ENCODE measurements at regions not wholly inside any gene's neighbourhood (a gene's known extent, or its start where the extent isn't known, plus 50 kb on each side); places are given as distances from the start of the nearest gene placed in this dataset.

DNA sequence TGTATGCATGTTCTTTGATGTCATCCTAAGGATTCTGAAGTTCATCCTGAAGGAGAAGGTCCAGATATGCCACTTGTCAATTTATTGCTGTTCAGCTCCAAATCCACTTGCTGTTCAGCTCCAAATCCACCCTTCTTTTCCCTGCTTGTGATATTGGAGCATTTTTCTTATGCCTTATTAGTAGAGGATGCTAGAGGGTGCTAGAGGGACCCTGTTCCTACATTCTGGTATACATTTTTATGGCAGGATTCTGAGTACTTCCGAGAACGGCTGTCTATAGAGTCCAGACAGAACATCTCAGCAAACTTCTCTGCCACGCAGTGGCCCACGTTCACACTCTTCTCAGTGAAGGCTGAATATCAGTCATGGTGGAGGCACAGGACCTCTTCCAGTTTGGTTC, 406.7 kb downstream of the NOVA1 start:
- Histone ChIP-seq H3K27me3 (ENCODE audit: low read depth, low read length) (peaks cover 78% of the 10 kb centered on the region), H3K36me3 (replicated peaks; ENCODE audit: low read depth, low read length) (no peaks in the 10 kb centered on the region), H3K9ac (ENCODE audit: low read length) (no peak overlapping the region), H3K4me3 (ENCODE audit: low read length) (no peak overlapping the region), H3K27ac (ENCODE audit: low read length) (no peak overlapping the region), H3K4me1 (ENCODE audit: low read length) (peaks cover 24% of the 10 kb centered on the region), H2AFZ (ENCODE audit: low read depth, low read length) (no peak overlapping the region), H4K20me1 (ENCODE audit: insufficient read depth, low read length) (no peaks in the 10 kb centered on the region; the same call in 1 of the 2 replicates), H3K9me3 (ENCODE audit: insufficient read depth, low read length) (0 out of 2 replicates have a peak, but pooled peaks cover 6% of the 10 kb centered on the region), H3K4me2 (ENCODE audit: low read length) (no peak overlapping the region), H3K79me2 (ENCODE audit: low read length) (no peaks in the 10 kb centered on the region)
- TF ChIP-seq EZH2phosphoT487 (IDR thresholded peaks at IDR 0.05; ENCODE audit: low read depth) (no peak), CTCF (IDR thresholded peaks at IDR 0.05; ENCODE audit: low read depth, low read length) (peak; percentile 35)

- no peaks in the 10 kb centered on the region for H3K79me2 ChIP-seq (ENCODE audit: low read length)
- H3K4me3 ChIP-seq (ENCODE audit: low read length) = no peak overlapping the region
- no peak overlapping the region for H3K4me2 ChIP-seq (ENCODE audit: low read length)
- H3K27ac ChIP-seq (ENCODE audit: low read length) = no peak overlapping the region
- H4K20me1 ChIP-seq (ENCODE audit: insufficient read depth, low read length) = no peaks in the 10 kb centered on the region; the same call in 1 of the 2 replicates
- peaks cover 26% of the 10 kb centered on the region for H3K4me1 ChIP-seq (ENCODE audit: low read length)
- H3K36me3 ChIP-seq (replicated peaks; ENCODE audit: low read depth, low read length) = no peaks in the 10 kb centered on the region
- H3K9ac ChIP-seq (ENCODE audit: low read length) = no peak overlapping the region
- no peak overlapping the region for H2AFZ ChIP-seq (ENCODE audit: low read depth, low read length)
- H3K9me3 ChIP-seq (ENCODE audit: insufficient read depth, low read length) = 0 out of 2 replicates have a peak, but pooled peaks cover 6% of the 10 kb centered on the region
- peaks cover 74% of the 10 kb centered on the region for H3K27me3 ChIP-seq (ENCODE audit: low read depth, low read length)
- TF ChIP-seq EZH2phosphoT487 (IDR thresholded peaks at IDR 0.05; ENCODE audit: low read depth) (no peak), CTCF (IDR thresholded peaks at IDR 0.05; ENCODE audit: low read depth, low read length) (no peak)
Measured at GRCh38 chr14:26190646-26191045, 407.2 kb downstream of the NOVA1 start.

DNA sequence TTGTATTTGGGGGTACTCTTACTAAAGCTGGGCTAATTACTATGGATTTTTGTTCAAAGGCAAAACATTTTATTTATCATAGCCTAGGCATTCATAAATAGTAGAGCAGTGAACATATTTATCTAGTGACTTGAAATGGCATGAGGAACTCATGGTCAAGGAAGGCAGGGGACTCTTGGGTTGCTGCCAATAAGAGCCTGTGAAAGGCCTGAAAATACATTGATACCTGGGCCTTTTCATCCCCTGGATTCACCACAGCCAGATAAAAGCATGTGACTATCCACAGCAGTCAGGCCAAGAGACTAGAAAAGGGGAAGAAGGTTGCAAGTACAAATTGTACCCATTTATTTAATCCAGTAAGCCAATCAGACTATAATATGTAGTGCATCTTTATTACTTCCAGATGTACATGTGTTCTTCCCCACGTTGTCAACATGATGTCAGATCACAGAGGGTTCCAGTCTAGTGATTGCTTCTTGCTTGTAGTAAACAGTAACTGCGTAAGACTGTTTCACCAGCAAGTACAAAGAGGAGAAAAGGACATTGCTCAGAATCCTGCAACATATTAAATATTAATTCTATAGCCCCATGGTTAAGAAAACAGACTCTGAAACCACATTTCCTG, 409.7 kb downstream of the NOVA1 start:
- H3K4me1 ChIP-seq (ENCODE audit: low read length) = peaks cover 32% of the 10 kb centered on the region
- no peak for TF ChIP-seq EZH2phosphoT487 (IDR thresholded peaks at IDR 0.05; ENCODE audit: low read depth)
- TF ChIP-seq CTCF (IDR thresholded peaks at IDR 0.05; ENCODE audit: low read depth, low read length) = no peak
- H3K79me2 ChIP-seq (ENCODE audit: low read length) = no peaks in the 10 kb centered on the region
- peaks cover 61% of the 10 kb centered on the region for H3K27me3 ChIP-seq (ENCODE audit: low read depth, low read length)
- H2AFZ ChIP-seq (ENCODE audit: low read depth, low read length) = no peak overlapping the region
- H3K9me3 ChIP-seq (ENCODE audit: insufficient read depth, low read length) = no peaks in the 10 kb centered on the region
- H3K27ac ChIP-seq (ENCODE audit: low read length) = no peak overlapping the region
- H3K36me3 ChIP-seq (replicated peaks; ENCODE audit: low read depth, low read length) = no peaks in the 10 kb centered on the region
- H3K9ac ChIP-seq (ENCODE audit: low read length) = no peak overlapping the region
- no peak overlapping the region for H3K4me3 ChIP-seq (ENCODE audit: low read length)
- H4K20me1 ChIP-seq (ENCODE audit: insufficient read depth, low read length) = no peaks in the 10 kb centered on the region
- H3K4me2 ChIP-seq (ENCODE audit: low read length) = no peak overlapping the region

DNA sequence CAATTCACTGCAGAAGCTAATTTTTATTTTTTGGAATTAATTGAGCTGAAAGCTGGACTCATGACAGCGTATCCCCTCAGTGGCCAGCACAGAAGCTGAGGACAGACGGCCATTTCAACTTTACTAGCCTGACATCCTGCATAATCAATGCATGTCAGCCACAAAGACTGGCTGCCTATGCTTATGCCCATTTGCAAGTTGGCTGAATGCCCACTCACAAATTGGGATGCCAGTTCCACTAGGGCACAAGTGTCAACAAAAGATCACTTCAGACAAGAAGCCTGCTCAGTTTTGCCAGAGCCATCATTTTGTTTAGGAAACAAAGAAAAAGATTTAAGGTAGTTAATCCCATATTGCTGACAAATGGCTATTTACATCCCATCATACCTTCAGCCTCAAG, 417.6 kb downstream of the NOVA1 start:
- H3K4me2 ChIP-seq (ENCODE audit: low read length) = peak overlapping the region; percentile 56; the same call in 1 of the 2 replicates
- peak overlapping the region; percentile 91; the same call in 1 of the 2 replicates for H3K27ac ChIP-seq (ENCODE audit: low read length)
- no peak for TF ChIP-seq CTCF (IDR thresholded peaks at IDR 0.05; ENCODE audit: low read depth, low read length)
- no peak for TF ChIP-seq EZH2phosphoT487 (IDR thresholded peaks at IDR 0.05; ENCODE audit: low read depth)
- H3K4me1 ChIP-seq (ENCODE audit: low read length) = peaks cover 47% of the 10 kb centered on the region
- H2AFZ ChIP-seq (ENCODE audit: low read depth, low read length) = no peak overlapping the region
- no peaks in the 10 kb centered on the region for H3K9me3 ChIP-seq (ENCODE audit: insufficient read depth, low read length)
- H3K79me2 ChIP-seq (ENCODE audit: low read length) = no peaks in the 10 kb centered on the region
- H3K4me3 ChIP-seq (ENCODE audit: low read length) = no peak overlapping the region
- H3K9ac ChIP-seq (ENCODE audit: low read length) = no peak overlapping the region
- no peaks in the 10 kb centered on the region for H3K36me3 ChIP-seq (replicated peaks; ENCODE audit: low read depth, low read length)
- no peaks in the 10 kb centered on the region for H4K20me1 ChIP-seq (ENCODE audit: insufficient read depth, low read length)
- H3K27me3 ChIP-seq (ENCODE audit: low read depth, low read length) = peaks cover 8% of the 10 kb centered on the region
